HepG2 (cell line): ENCODE measurements at regions not wholly inside any gene's neighbourhood (a gene's known extent, or its start where the extent isn't known, plus 50 kb on each side); places are given as distances from the start of the nearest gene placed in this dataset.
A peak's percentile ranks its signal among the peaks of the same experiment; 100 is the strongest.

Experiments used
- ARNTL ChIP-seq: sonication (generic); formaldehyde crosslinking; IDR thresholded peaks from 2 replicates; pipeline ENCODE4 v1.4.0; 2020; ENCODE audit warnings: mild to moderate bottlenecking, missing genetic modification reagents
- BORCS8-MEF2B ChIP-seq: sonication (generic); formaldehyde crosslinking; IDR thresholded peaks from 2 replicates; pipeline ENCODE4 v1.8.0; 2022; ENCODE audit warnings: mild to moderate bottlenecking, missing genetic modification reagents
- CBFB ChIP-seq: sonication (generic); formaldehyde crosslinking; IDR thresholded peaks from 2 replicates; pipeline ENCODE4 v1.4.0; 2020; ENCODE audit warnings: missing genetic modification reagents
- CEBPB ChIP-seq: IDR thresholded peaks from 2 replicates; pipeline ENCODE4 v1.6.1; 2011; ENCODE audit warnings: low read depth, low read length, improper control_type of control experiment, borderline replicate concordance
- HMG20A ChIP-seq: IDR thresholded peaks from 2 replicates; pipeline ENCODE4 v1.6.1; 2016; ENCODE audit warnings: borderline replicate concordance
- HNF4G ChIP-seq, 2 experiments: sonication (generic) in 1 of 2; formaldehyde crosslinking in 1 of 2; IDR thresholded peaks; 2 replicates each; pipeline versions ENCODE4 v1.4.0 to v1.6.1; 2011 to 2020; ENCODE audit warnings: borderline replicate concordance in 2 of 2, low read depth in 2 of 2, mild to moderate bottlenecking in 2 of 2, low read length in 1 of 2, missing genetic modification reagents in 1 of 2, moderate library complexity in 1 of 2
- PAXIP1 ChIP-seq: sonication (generic); formaldehyde crosslinking; conservative IDR thresholded peaks from 2 replicates; pipeline ENCODE4 v1.4.0; 2020; ENCODE audit warnings: mild to moderate bottlenecking, missing genetic modification reagents, moderate library complexity
- POLR2AphosphoS2 ChIP-seq: IDR thresholded peaks from 2 replicates; pipeline ENCODE4 v1.6.1; 2011; ENCODE audit warnings: low read depth, low read length, improper control_type of control experiment
- RCOR2 ChIP-seq: IDR thresholded peaks from 2 replicates; pipeline ENCODE4 v1.6.1; 2016; ENCODE audit warnings: missing biosample characterization, missing genetic modification reagents
- SAFB2 ChIP-seq: sonication (generic); formaldehyde crosslinking; IDR thresholded peaks from 2 replicates; pipeline ENCODE4 v1.5.1; 2020; ENCODE audit warnings: missing genetic modification reagents, low read depth, mild to moderate bottlenecking, borderline replicate concordance
- SALL1 ChIP-seq: sonication (generic); formaldehyde crosslinking; IDR thresholded peaks from 2 replicates; pipeline ENCODE4 v1.8.0; 2022; ENCODE audit warnings: mild to moderate bottlenecking, missing genetic modification reagents
- TARDBP ChIP-seq: sonication (generic); formaldehyde crosslinking; IDR thresholded peaks from 2 replicates; pipeline ENCODE4 v1.8.0; 2022; ENCODE audit warnings: mild to moderate bottlenecking, missing genetic modification reagents
- TBL1XR1 ChIP-seq: fragments of 150-350 bp; IDR thresholded peaks from 2 replicates; pipeline ENCODE4 v1.6.1; 2014; ENCODE audit warnings: borderline replicate concordance, low read length; ENCODE audit not compliant: partially characterized antibody
- TBX2 ChIP-seq: sonication (generic); formaldehyde crosslinking; IDR thresholded peaks from 2 replicates; pipeline ENCODE4 v1.5.0; 2020; ENCODE audit warnings: missing genetic modification reagents, mild to moderate bottlenecking, borderline replicate concordance
- YY1 ChIP-seq: IDR thresholded peaks from 2 replicates; pipeline ENCODE4 v1.6.1; 2011; ENCODE audit warnings: low read length, low read depth, moderate library complexity, mild to moderate bottlenecking; ENCODE audit not compliant: insufficient read depth, insufficient replicate concordance
- ZFP37 ChIP-seq: sonication (generic); formaldehyde crosslinking; IDR thresholded peaks from 2 replicates; pipeline ENCODE4 v1.4.0; 2020; ENCODE audit warnings: missing genetic modification reagents, borderline replicate concordance
- ZMYM3 ChIP-seq: sonication (generic); formaldehyde crosslinking; IDR thresholded peaks from 2 replicates; pipeline ENCODE4 v1.5.1; 2020; ENCODE audit warnings: mild to moderate bottlenecking, missing genetic modification reagents
- ZNF543 ChIP-seq: sonication (generic); formaldehyde crosslinking; IDR thresholded peaks from 2 replicates; pipeline ENCODE4 v1.4.0; 2020; ENCODE audit warnings: mild to moderate bottlenecking, missing genetic modification reagents
- ZNF576 ChIP-seq: sonication (generic); formaldehyde crosslinking; IDR thresholded peaks from 2 replicates; pipeline ENCODE4 v1.4.0; 2020; ENCODE audit warnings: mild to moderate bottlenecking, missing genetic modification reagents
- ZNF609 ChIP-seq: sonication (generic); formaldehyde crosslinking; IDR thresholded peaks from 2 replicates; pipeline ENCODE4 v1.4.0; 2020; ENCODE audit warnings: mild to moderate bottlenecking, missing genetic modification reagents, borderline replicate concordance
- ZNF788 ChIP-seq: sonication (generic); formaldehyde crosslinking; IDR thresholded peaks from 2 replicates; pipeline ENCODE4 v1.5.0; 2020; ENCODE audit warnings: mild to moderate bottlenecking, missing genetic modification reagents, borderline replicate concordance

- TF ChIP-seq ZFP37 (CRISPR knock-in tag), result 0 out of 2 replicates have a peak, but pooled peaks have one; percentile 60
- peak; percentile 49; the same call in 1 of the 2 replicates for TF ChIP-seq ZNF788 (CRISPR knock-in tag)
- TF ChIP-seq PAXIP1 (CRISPR knock-in tag), result peak; percentile 70
- TF ChIP-seq ZNF576, result no peak
- TF ChIP-seq YY1, result no peak
- peak; percentile 69; the same call in 1 of the 2 replicates for TF ChIP-seq ZNF543 (CRISPR knock-in tag)
- TF ChIP-seq HMG20A (CRISPR knock-in tag), result peak; percentile 14; the same call in 1 of the 2 replicates
- TF ChIP-seq BORCS8-MEF2B (CRISPR knock-in tag), result no peak
- TF ChIP-seq CBFB, result no peak
- TF ChIP-seq TARDBP, result peak; percentile 70; the same call in 1 of the 2 replicates
- TF ChIP-seq CEBPB, result no peak
- no peak for TF ChIP-seq SAFB2 (CRISPR knock-in tag)
- TF ChIP-seq SALL1 (CRISPR knock-in tag), result peak; percentile 80
- TF ChIP-seq POLR2AphosphoS2, result no peak
- TF ChIP-seq TBX2 (CRISPR knock-in tag), result peak; percentile 65
- peak; percentile 48; the same call in 1 of the 2 replicates for TF ChIP-seq ZNF609 (CRISPR knock-in tag)
- TF ChIP-seq ZMYM3 (CRISPR knock-in tag), result peak; percentile 33; the same call in 1 of the 2 replicates
- peak; percentile 53; the same call in 1 of the 2 replicates for TF ChIP-seq HNF4G (IDR thresholded peaks at IDR 0.05; ENCODE audit: borderline replicate concordance, low read depth, low read length)
- no peak for TF ChIP-seq HNF4G (CRISPR knock-in tag; IDR thresholded peaks at IDR 0.05; ENCODE audit: borderline replicate concordance, low read depth)
- 0 out of 2 replicates have a peak, but pooled peaks have one; percentile 47 for TF ChIP-seq ARNTL
- no peak for TF ChIP-seq TBL1XR1
- no peak for TF ChIP-seq RCOR2
Observed at GRCh38 chr10:78774999-78775711, 293.6 kb upstream of the ZMIZ1 start (continued).
